ENCODE measurements at regions not wholly inside any gene's neighbourhood (a gene's known extent, or its start where the extent isn't known, plus 50 kb on each side); places are given as distances from the start of the nearest gene placed in this dataset.

GRCh38 chr3:117252208-117252607, 542.6 kb downstream of the TUSC7 start:
- intact Hi-C loops (cut with micrococcal nuclease; ENCODE audit: unreplicated experiment), result no loop called here
- DNase-seq, result no peak
- BruUV-seq (replicated peaks), result no TSS peak
- H3K4me3 Mint-ChIP-seq (ENCODE audit: unreplicated experiment), result no peak overlapping the region
- H3K4me3 ChIP-seq (ENCODE audit: low read depth, low read length), result no peak overlapping the region
- no peaks in the 10 kb centered on the region for H3K4me1 ChIP-seq
- H3K36me3 ChIP-seq (ENCODE audit: control insufficient read depth, insufficient read depth, low read length), result no peaks in the 10 kb centered on the region
- H3K9me3 Mint-ChIP-seq (ENCODE audit: unreplicated experiment), result peaks cover 2% of the 10 kb centered on the region
- no peaks in the 10 kb centered on the region for H3K9me3 ChIP-seq
- ChIA-PET POLR2A (no interaction called here), CTCF (no interaction called here)
- H3K27me3 Mint-ChIP-seq (ENCODE audit: insufficient read depth, unreplicated experiment), result no peaks in the 10 kb centered on the region
- no peaks in the 10 kb centered on the region for H3K36me3 Mint-ChIP-seq (ENCODE audit: insufficient read depth, unreplicated experiment)
- no peak for TF ChIP-seq CTCF (IDR thresholded peaks at IDR 0.05; ENCODE audit: insufficient read depth in 1 of 2, low read depth in 1 of 2, low read length in 1 of 2, severe bottlenecking in 1 of 2, unreplicated experiment in 1 of 2)
- H3K27ac Mint-ChIP-seq (ENCODE audit: unreplicated experiment), result no peak overlapping the region
- no peaks in the 10 kb centered on the region for H3K27me3 ChIP-seq (replicated peaks; ENCODE audit: control insufficient read depth, insufficient read depth, low read length)
- no peaks in the 10 kb centered on the region for H3K4me1 Mint-ChIP-seq (ENCODE audit: low read depth, unreplicated experiment)

- no TSS peak for BruUV-seq (replicated peaks)
- H3K27me3 ChIP-seq (replicated peaks; ENCODE audit: control insufficient read depth, insufficient read depth, low read length), result no peaks in the 10 kb centered on the region
- peaks cover 6% of the 10 kb centered on the region for H3K9me3 Mint-ChIP-seq (ENCODE audit: unreplicated experiment)
- no peak for DNase-seq
- H3K4me1 ChIP-seq, result no peaks in the 10 kb centered on the region
- H3K4me3 ChIP-seq (ENCODE audit: low read depth, low read length), result no peak overlapping the region
- TF ChIP-seq CTCF (IDR thresholded peaks at IDR 0.05; ENCODE audit: insufficient read depth in 1 of 2, low read depth in 1 of 2, low read length in 1 of 2, severe bottlenecking in 1 of 2, unreplicated experiment in 1 of 2), result no peak
- no peaks in the 10 kb centered on the region for H3K36me3 Mint-ChIP-seq (ENCODE audit: insufficient read depth, unreplicated experiment)
- H3K4me1 Mint-ChIP-seq (ENCODE audit: low read depth, unreplicated experiment), result no peaks in the 10 kb centered on the region
- ChIA-PET POLR2A (no interaction called here), CTCF (no interaction called here)
- H3K9me3 ChIP-seq, result no peaks in the 10 kb centered on the region
- no peaks in the 10 kb centered on the region for H3K36me3 ChIP-seq (ENCODE audit: control insufficient read depth, insufficient read depth, low read length)
- H3K27me3 Mint-ChIP-seq (ENCODE audit: insufficient read depth, unreplicated experiment), result no peaks in the 10 kb centered on the region
- no peak overlapping the region for H3K27ac Mint-ChIP-seq (ENCODE audit: unreplicated experiment)
- intact Hi-C loops (cut with micrococcal nuclease; ENCODE audit: unreplicated experiment), result no loop called here
- H3K4me3 Mint-ChIP-seq (ENCODE audit: unreplicated experiment), result no peak overlapping the region
Observed at GRCh38 chr3:117252651-117253050, 543.1 kb downstream of the TUSC7 start.

- CTCF ChIA-PET, result no interaction called here
Observed at GRCh38 chr3:117253636-117254035, 544.1 kb downstream of the TUSC7 start.

More at GRCh38 chr3:117253636-117254035, 544.1 kb downstream of the TUSC7 start:
- Mint-ChIP-seq H3K4me1 (ENCODE audit: low read depth, unreplicated experiment) (no peaks in the 10 kb centered on the region), H3K9me3 (ENCODE audit: unreplicated experiment) (peaks cover 9% of the 10 kb centered on the region), H3K27ac (ENCODE audit: unreplicated experiment) (no peak overlapping the region), H3K4me3 (ENCODE audit: unreplicated experiment) (no peak overlapping the region), H3K36me3 (ENCODE audit: insufficient read depth, unreplicated experiment) (no peaks in the 10 kb centered on the region), H3K27me3 (ENCODE audit: insufficient read depth, unreplicated experiment) (no peaks in the 10 kb centered on the region)
- H3K4me3 ChIP-seq (ENCODE audit: low read depth, low read length), result no peak overlapping the region
- H3K4me1 ChIP-seq, result no peaks in the 10 kb centered on the region
- intact Hi-C loops (cut with micrococcal nuclease; ENCODE audit: unreplicated experiment), result no loop called here
- no peaks in the 10 kb centered on the region for H3K36me3 ChIP-seq (ENCODE audit: control insufficient read depth, insufficient read depth, low read length)
- no peaks in the 10 kb centered on the region for H3K27me3 ChIP-seq (replicated peaks; ENCODE audit: control insufficient read depth, insufficient read depth, low read length)
- DNase-seq, result no peak
- POLR2A ChIA-PET, result no interaction called here
- H3K9me3 ChIP-seq, result no peaks in the 10 kb centered on the region
- no peak for TF ChIP-seq CTCF (IDR thresholded peaks at IDR 0.05; ENCODE audit: insufficient read depth in 1 of 2, low read depth in 1 of 2, low read length in 1 of 2, severe bottlenecking in 1 of 2, unreplicated experiment in 1 of 2)
- BruUV-seq (replicated peaks), result no TSS peak
